SK-N-SH (cell line): ENCODE measurements at regions not wholly inside any gene's neighbourhood (a gene's known extent, or its start where the extent isn't known, plus 50 kb on each side); places are given as distances from the start of the nearest gene placed in this dataset.

ENCODE experiments used
- CTCF ChIA-PET: fragments of 300-600, 350-600 bp; formaldehyde crosslinking; extraction: SDS; loops from one replicate; lab custom pipeline; 2021; lab: Yijun Ruan, JAX
- POLR2A ChIA-PET: fragments of 350-600 bp; sonication (Branson Sonifier 250); formaldehyde crosslinking; extraction: SDS; loops from one replicate; lab custom pipeline; 2020; ENCODE audit warnings: antibody characterized with exemption, inconsistent platforms; lab: Yijun Ruan, JAX
- DNase-seq: peaks from one replicate; pipeline ENCODE4 v3.0.0; 2012
- H2AFZ ChIP-seq: fragments of 200-600 bp; sonication (generic); 2 replicates; pipeline ENCODE4 v1.8.1; 2016; ENCODE audit warnings: antibody characterized with exemption, mild to moderate bottlenecking, low read depth
- H3F3A ChIP-seq: fragments of 200-600 bp; sonication (generic); replicated peaks from 2 replicates; pipeline ENCODE3; 2016; ENCODE audit warnings: antibody characterized with exemption, mild to moderate bottlenecking; ENCODE audit not compliant: insufficient read depth
- H3K27ac ChIP-seq, 2 experiments: fragments of 200-500 bp in 1 of 2; fragments of 200-600 bp in 1 of 2; sonication (Bioruptor generic) in 1 of 2; sonication (generic), shearing (Covaris generic) in 1 of 2; 2 replicates each; pipeline versions ENCODE4 v1.5.1 to v1.6.1; 2014 to 2016; ENCODE audit warnings: low read depth in 2 of 2, inconsistent platforms in 1 of 2, low read length in 1 of 2, mild to moderate bottlenecking in 1 of 2, mixed read lengths in 1 of 2
- H3K27me3 ChIP-seq: fragments of 200-600 bp; sonication (generic), shearing (Covaris generic); 2 replicates; pipeline ENCODE4 v1.6.1; 2016; ENCODE audit warnings: mixed run types; ENCODE audit not compliant: insufficient read depth
- H3K36me3 ChIP-seq, 2 experiments: fragments of 200-500 bp in 1 of 2; fragments of 200-600 bp in 1 of 2; sonication (Bioruptor generic) in 1 of 2; sonication (generic) in 1 of 2; replicated peaks in 1 of 2; 2 replicates each; pipeline versions ENCODE3 to v1.5.1; 2014 to 2016; ENCODE audit warnings: low read length in 1 of 2, mild to moderate bottlenecking in 1 of 2; ENCODE audit not compliant: insufficient read depth in 2 of 2, control insufficient read depth in 1 of 2
- H3K4me1 ChIP-seq, 2 experiments: fragments of 200-500 bp in 1 of 2; fragments of 200-600 bp in 1 of 2; sonication (Bioruptor generic) in 1 of 2; sonication (generic), shearing (Covaris generic) in 1 of 2; 2 replicates each; pipeline versions ENCODE4 v1.5.1 to v1.6.1; 2014 to 2016; ENCODE audit warnings: low read depth in 1 of 2, low read length in 1 of 2, mixed run types in 1 of 2; ENCODE audit not compliant: insufficient read depth in 2 of 2, control insufficient read depth in 1 of 2
- H3K4me2 ChIP-seq: fragments of 200-600 bp; sonication (generic), shearing (Covaris generic); 2 replicates; pipeline ENCODE4 v1.6.1; 2017; ENCODE audit warnings: mixed run types
- H3K4me3 ChIP-seq, 2 experiments: fragments of 200-500 bp in 1 of 2; fragments of 200-600 bp in 1 of 2; sonication (Bioruptor generic) in 1 of 2; sonication (generic), shearing (Covaris generic) in 1 of 2; 2 replicates each; pipeline versions ENCODE4 v1.5.1 to v1.8.1; 2014 to 2016; ENCODE audit warnings: low read depth in 2 of 2, inconsistent platforms in 1 of 2, low read length in 1 of 2, mild to moderate bottlenecking in 1 of 2, mixed read lengths in 1 of 2, moderate library complexity in 1 of 2
- H3K79me2 ChIP-seq: fragments of 200-600 bp; sonication (generic); 2 replicates; pipeline ENCODE4 v1.8.1; 2017; ENCODE audit warnings: mild to moderate bottlenecking; ENCODE audit not compliant: insufficient read depth
- H3K9ac ChIP-seq: fragments of 200-600 bp; sonication (generic); 2 replicates; pipeline ENCODE4 v1.6.1; 2017; ENCODE audit warnings: mixed run types
- H3K9me2 ChIP-seq: fragments of 200-600 bp; sonication (generic); 2 replicates; pipeline ENCODE4 v1.6.1; 2017; ENCODE audit warnings: mixed run types
- H3K9me3 ChIP-seq: fragments of 200-600 bp; sonication (generic); 2 replicates; pipeline ENCODE4 v1.6.1; 2017; ENCODE audit warnings: mixed run types, mild to moderate bottlenecking, moderate library complexity
- H4K20me1 ChIP-seq: fragments of 200-600 bp; sonication (generic); 2 replicates; pipeline ENCODE4 v1.6.1; 2017; ENCODE audit warnings: mild to moderate bottlenecking, mixed run types; ENCODE audit not compliant: insufficient read depth
- EP300 ChIP-seq, 2 experiments: IDR thresholded peaks; 2 replicates each; pipeline versions ENCODE4 v1.4.0 to v1.6.1; 2012; ENCODE audit warnings: borderline replicate concordance in 1 of 2, low read depth in 1 of 2, low read length in 1 of 2
- GATA2 ChIP-seq: sonication (generic); formaldehyde crosslinking; IDR thresholded peaks from 2 replicates; pipeline ENCODE4 v1.5.0; 2020; ENCODE audit warnings: mild to moderate bottlenecking, missing genetic modification reagents
- NFIC ChIP-seq: IDR thresholded peaks from 2 replicates; pipeline ENCODE4 v1.4.0; 2012; ENCODE audit warnings: borderline replicate concordance
- POLR2AphosphoS5 ChIP-seq: IDR thresholded peaks from 2 replicates; pipeline ENCODE4 v1.6.1; 2012; ENCODE audit warnings: low read depth, low read length
- RCOR1 ChIP-seq: fragments of 150-350 bp; IDR thresholded peaks from 2 replicates; pipeline ENCODE4 v1.6.1; 2017; ENCODE audit warnings: antibody characterized with exemption, low read length
- RFX5 ChIP-seq: IDR thresholded peaks from 2 replicates; pipeline ENCODE4 v1.6.1; 2012; ENCODE audit warnings: mild to moderate bottlenecking, improper control_type of control experiment, low read length
- SMC3 ChIP-seq: IDR thresholded peaks from 2 replicates; pipeline ENCODE4 v1.6.1; 2012; ENCODE audit warnings: low read depth, low read length, improper control_type of control experiment
- TAF1 ChIP-seq: IDR thresholded peaks from 2 replicates; pipeline ENCODE4 v1.6.1; 2012; ENCODE audit warnings: low read depth, mild to moderate bottlenecking, low read length, moderate library complexity, borderline replicate concordance
- TF ChIP-seq, protein P1 (sequence below): IDR thresholded peaks from 2 replicates; pipeline ENCODE4 v1.6.1; 2012; ENCODE audit warnings: mild to moderate bottlenecking, low read depth, low read length, moderate library complexity
- TF ChIP-seq, protein P2 (sequence below): IDR thresholded peaks from 2 replicates; pipeline ENCODE4 v1.4.0; 2012; ENCODE audit warnings: low read depth, borderline replicate concordance
- TF ChIP-seq, protein P3 (sequence below): IDR thresholded peaks from 2 replicates; pipeline ENCODE4 v1.4.0; 2012; ENCODE audit warnings: low read depth, borderline replicate concordance
- TF ChIP-seq, protein P4 (sequence below): IDR thresholded peaks from 2 replicates; pipeline ENCODE4 v1.4.0; 2012; ENCODE audit warnings: low read depth
- TF ChIP-seq, protein P5 (sequence below): fragments of 200-600 bp; sonication (generic); IDR thresholded peaks from 2 replicates; pipeline ENCODE4 v1.6.1; 2017; ENCODE audit warnings: antibody characterized with exemption, mild to moderate bottlenecking, moderate library complexity

DNA sequence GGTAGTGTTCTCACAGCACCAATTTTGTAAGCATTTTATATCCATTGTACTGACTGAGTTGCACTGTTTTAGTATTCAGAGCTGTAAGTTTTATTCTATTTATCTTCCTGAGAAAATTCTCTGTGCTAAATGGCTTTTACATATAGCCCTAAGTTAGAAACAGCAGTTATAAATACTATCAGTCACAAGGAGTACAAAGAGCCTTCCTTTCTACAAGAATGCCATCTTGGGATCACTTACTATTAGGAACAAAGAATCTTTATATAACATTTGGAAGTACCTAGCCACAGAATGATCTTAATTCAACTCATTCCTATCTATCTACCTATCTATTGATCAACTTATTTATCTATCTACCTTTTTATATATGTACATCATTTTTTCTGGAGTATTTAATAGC is 423.9 kb upstream of the RGS18 start:
- Histone ChIP-seq H3K9me2 (no peaks in the 10 kb centered on the region), H3K27me3 (no peaks in the 10 kb centered on the region), H3F3A (no peaks in the 10 kb centered on the region), H3K36me3 (no peaks in the 10 kb centered on the region), H3K79me2 (no peaks in the 10 kb centered on the region), H3K4me2 (no peak overlapping the region), H2AFZ (no peak overlapping the region), H3K9me3 (no peaks in the 10 kb centered on the region), H3K9ac (no peak overlapping the region), H3K4me3 (no peak overlapping the region), H3K4me1 (no peaks in the 10 kb centered on the region), H3K27ac (no peak overlapping the region), H4K20me1 (no peaks in the 10 kb centered on the region)
- POLR2A ChIA-PET: no interaction called here
- TF ChIP-seq GATA2 (CRISPR knock-in tag) (no peak), TAF1 (no peak), NFIC (no peak), RFX5 (no peak), RCOR1 (no peak), EP300 (IDR thresholded peaks at IDR 0.05; ENCODE audit: borderline replicate concordance in 1 of 2, low read depth in 1 of 2, low read length in 1 of 2) (no peak), SMC3 (no peak), POLR2AphosphoS5 (no peak)
- TF ChIP-seq, protein P1, sequence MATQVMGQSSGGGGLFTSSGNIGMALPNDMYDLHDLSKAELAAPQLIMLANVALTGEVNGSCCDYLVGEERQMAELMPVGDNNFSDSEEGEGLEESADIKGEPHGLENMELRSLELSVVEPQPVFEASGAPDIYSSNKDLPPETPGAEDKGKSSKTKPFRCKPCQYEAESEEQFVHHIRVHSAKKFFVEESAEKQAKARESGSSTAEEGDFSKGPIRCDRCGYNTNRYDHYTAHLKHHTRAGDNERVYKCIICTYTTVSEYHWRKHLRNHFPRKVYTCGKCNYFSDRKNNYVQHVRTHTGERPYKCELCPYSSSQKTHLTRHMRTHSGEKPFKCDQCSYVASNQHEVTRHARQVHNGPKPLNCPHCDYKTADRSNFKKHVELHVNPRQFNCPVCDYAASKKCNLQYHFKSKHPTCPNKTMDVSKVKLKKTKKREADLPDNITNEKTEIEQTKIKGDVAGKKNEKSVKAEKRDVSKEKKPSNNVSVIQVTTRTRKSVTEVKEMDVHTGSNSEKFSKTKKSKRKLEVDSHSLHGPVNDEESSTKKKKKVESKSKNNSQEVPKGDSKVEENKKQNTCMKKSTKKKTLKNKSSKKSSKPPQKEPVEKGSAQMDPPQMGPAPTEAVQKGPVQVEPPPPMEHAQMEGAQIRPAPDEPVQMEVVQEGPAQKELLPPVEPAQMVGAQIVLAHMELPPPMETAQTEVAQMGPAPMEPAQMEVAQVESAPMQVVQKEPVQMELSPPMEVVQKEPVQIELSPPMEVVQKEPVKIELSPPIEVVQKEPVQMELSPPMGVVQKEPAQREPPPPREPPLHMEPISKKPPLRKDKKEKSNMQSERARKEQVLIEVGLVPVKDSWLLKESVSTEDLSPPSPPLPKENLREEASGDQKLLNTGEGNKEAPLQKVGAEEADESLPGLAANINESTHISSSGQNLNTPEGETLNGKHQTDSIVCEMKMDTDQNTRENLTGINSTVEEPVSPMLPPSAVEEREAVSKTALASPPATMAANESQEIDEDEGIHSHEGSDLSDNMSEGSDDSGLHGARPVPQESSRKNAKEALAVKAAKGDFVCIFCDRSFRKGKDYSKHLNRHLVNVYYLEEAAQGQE: no peak
- TF ChIP-seq, protein P2, sequence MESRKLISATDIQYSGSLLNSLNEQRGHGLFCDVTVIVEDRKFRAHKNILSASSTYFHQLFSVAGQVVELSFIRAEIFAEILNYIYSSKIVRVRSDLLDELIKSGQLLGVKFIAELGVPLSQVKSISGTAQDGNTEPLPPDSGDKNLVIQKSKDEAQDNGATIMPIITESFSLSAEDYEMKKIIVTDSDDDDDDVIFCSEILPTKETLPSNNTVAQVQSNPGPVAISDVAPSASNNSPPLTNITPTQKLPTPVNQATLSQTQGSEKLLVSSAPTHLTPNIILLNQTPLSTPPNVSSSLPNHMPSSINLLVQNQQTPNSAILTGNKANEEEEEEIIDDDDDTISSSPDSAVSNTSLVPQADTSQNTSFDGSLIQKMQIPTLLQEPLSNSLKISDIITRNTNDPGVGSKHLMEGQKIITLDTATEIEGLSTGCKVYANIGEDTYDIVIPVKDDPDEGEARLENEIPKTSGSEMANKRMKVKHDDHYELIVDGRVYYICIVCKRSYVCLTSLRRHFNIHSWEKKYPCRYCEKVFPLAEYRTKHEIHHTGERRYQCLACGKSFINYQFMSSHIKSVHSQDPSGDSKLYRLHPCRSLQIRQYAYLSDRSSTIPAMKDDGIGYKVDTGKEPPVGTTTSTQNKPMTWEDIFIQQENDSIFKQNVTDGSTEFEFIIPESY: no peak
- TF ChIP-seq, protein P3, sequence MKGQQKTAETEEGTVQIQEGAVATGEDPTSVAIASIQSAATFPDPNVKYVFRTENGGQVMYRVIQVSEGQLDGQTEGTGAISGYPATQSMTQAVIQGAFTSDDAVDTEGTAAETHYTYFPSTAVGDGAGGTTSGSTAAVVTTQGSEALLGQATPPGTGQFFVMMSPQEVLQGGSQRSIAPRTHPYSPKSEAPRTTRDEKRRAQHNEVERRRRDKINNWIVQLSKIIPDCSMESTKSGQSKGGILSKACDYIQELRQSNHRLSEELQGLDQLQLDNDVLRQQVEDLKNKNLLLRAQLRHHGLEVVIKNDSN: no peak
- TF ChIP-seq, protein P4, sequence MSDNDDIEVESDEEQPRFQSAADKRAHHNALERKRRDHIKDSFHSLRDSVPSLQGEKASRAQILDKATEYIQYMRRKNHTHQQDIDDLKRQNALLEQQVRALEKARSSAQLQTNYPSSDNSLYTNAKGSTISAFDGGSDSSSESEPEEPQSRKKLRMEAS: no peak
- TF ChIP-seq, protein P5, sequence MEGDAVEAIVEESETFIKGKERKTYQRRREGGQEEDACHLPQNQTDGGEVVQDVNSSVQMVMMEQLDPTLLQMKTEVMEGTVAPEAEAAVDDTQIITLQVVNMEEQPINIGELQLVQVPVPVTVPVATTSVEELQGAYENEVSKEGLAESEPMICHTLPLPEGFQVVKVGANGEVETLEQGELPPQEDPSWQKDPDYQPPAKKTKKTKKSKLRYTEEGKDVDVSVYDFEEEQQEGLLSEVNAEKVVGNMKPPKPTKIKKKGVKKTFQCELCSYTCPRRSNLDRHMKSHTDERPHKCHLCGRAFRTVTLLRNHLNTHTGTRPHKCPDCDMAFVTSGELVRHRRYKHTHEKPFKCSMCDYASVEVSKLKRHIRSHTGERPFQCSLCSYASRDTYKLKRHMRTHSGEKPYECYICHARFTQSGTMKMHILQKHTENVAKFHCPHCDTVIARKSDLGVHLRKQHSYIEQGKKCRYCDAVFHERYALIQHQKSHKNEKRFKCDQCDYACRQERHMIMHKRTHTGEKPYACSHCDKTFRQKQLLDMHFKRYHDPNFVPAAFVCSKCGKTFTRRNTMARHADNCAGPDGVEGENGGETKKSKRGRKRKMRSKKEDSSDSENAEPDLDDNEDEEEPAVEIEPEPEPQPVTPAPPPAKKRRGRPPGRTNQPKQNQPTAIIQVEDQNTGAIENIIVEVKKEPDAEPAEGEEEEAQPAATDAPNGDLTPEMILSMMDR: no peak
- CTCF ChIA-PET: no interaction called here
- DNase-seq: no peak
